PC-3 (cell line): ENCODE measurements at regions not wholly inside any gene's neighbourhood (a gene's known extent, or its start where the extent isn't known, plus 50 kb on each side); places are given as distances from the start of the nearest gene placed in this dataset.

Source experiments
- EZH2 ChIP-seq: fragments of 300-600 bp; sonication (generic); IDR thresholded peaks from one replicate; pipeline ENCODE4 v1.6.1; 2017; ENCODE audit warnings: antibody characterized with exemption, mild to moderate bottlenecking, low read length; ENCODE audit not compliant: unreplicated experiment
- EZH2phosphoT487 ChIP-seq: fragments of 300-600 bp; sonication (generic); IDR thresholded peaks from 2 replicates; pipeline ENCODE4 v1.6.1; 2018; ENCODE audit warnings: mild to moderate bottlenecking, antibody characterized with exemption, low read length, borderline replicate concordance

GRCh38 chr3:18177271-18177670, 247.9 kb downstream of the SATB1 start:
- TF ChIP-seq EZH2phosphoT487, result no peak
- TF ChIP-seq EZH2, result no peak
